ENCODE measurements at regions not wholly inside any gene's neighbourhood (a gene's known extent, or its start where the extent isn't known, plus 50 kb on each side); places are given as distances from the start of the nearest gene placed in this dataset.
A peak's percentile ranks its signal among the peaks of the same experiment; 100 is the strongest.

DNA sequence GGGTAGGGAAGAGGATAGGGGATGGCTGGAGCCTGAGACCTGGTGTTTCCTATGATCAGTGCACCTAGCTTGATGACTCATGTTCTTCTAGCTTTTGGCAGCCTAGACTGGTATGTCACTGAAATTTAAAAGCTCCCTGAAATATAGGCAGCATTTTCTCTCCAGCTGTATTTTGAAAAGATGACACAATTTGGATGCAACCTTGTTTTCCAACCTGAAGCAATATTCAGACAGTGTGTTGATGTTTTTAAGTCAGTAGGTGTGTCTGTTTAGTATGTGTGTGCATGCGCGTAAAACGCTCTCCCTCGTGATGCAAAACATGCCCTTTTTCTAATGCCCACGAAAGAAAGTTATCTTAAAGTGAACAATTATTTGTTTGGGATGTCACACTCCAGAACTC lies 58.5 kb downstream of the RPL22L1 start:
- Histone ChIP-seq H3K4me3 (ENCODE audit: insufficient read depth, low read depth, low read length) (no peak overlapping the region), H3K4me1 (ENCODE audit: insufficient read depth, low read length) (peaks cover 22% of the 10 kb centered on the region), H3K9ac (ENCODE audit: low read length) (no peak overlapping the region), H3K4me2 (ENCODE audit: low read length) (peak overlapping the region; percentile 11), H2AFZ (ENCODE audit: low read depth, low read length) (no peak overlapping the region), H3K9me3 (ENCODE audit: insufficient read depth, low read depth, low read length) (no peaks in the 10 kb centered on the region), H3K79me2 (ENCODE audit: insufficient read depth, low read length) (no peaks in the 10 kb centered on the region), H3K36me3 (ENCODE audit: insufficient read depth, low read length) (no peaks in the 10 kb centered on the region), H3K27ac (ENCODE audit: low read depth, low read length) (no peak overlapping the region), H3K27me3 (ENCODE audit: insufficient read depth, low read length) (no peaks in the 10 kb centered on the region), H4K20me1 (ENCODE audit: insufficient read depth, low read length) (no peaks in the 10 kb centered on the region)
- no peak overlapping the region for H3K4me3 Mint-ChIP-seq (ENCODE audit: unreplicated experiment)
- no peaks in the 10 kb centered on the region for H3K36me3 Mint-ChIP-seq (ENCODE audit: low read depth, unreplicated experiment)
- FAIRE-seq (no peak), DNase-seq (ENCODE audit: low read depth) (peak; percentile 58)
- TF ChIP-seq, protein P1, sequence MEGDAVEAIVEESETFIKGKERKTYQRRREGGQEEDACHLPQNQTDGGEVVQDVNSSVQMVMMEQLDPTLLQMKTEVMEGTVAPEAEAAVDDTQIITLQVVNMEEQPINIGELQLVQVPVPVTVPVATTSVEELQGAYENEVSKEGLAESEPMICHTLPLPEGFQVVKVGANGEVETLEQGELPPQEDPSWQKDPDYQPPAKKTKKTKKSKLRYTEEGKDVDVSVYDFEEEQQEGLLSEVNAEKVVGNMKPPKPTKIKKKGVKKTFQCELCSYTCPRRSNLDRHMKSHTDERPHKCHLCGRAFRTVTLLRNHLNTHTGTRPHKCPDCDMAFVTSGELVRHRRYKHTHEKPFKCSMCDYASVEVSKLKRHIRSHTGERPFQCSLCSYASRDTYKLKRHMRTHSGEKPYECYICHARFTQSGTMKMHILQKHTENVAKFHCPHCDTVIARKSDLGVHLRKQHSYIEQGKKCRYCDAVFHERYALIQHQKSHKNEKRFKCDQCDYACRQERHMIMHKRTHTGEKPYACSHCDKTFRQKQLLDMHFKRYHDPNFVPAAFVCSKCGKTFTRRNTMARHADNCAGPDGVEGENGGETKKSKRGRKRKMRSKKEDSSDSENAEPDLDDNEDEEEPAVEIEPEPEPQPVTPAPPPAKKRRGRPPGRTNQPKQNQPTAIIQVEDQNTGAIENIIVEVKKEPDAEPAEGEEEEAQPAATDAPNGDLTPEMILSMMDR (IDR thresholded peaks at IDR 0.05; ENCODE audit: insufficient read depth, low read depth, low read length): no peak
- TF ChIP-seq EZH2 (IDR thresholded peaks at IDR 0.05; ENCODE audit: insufficient read depth, low read length): no peak
- peaks cover 30% of the 10 kb centered on the region for H3K27me3 Mint-ChIP-seq (ENCODE audit: low read depth, unreplicated experiment)
- H3K4me1 Mint-ChIP-seq (ENCODE audit: low read depth, unreplicated experiment): peaks cover 15% of the 10 kb centered on the region
- no peak overlapping the region for H3K27ac Mint-ChIP-seq (ENCODE audit: unreplicated experiment)
- no peaks in the 10 kb centered on the region for H3K9me3 Mint-ChIP-seq (ENCODE audit: unreplicated experiment)

DNA sequence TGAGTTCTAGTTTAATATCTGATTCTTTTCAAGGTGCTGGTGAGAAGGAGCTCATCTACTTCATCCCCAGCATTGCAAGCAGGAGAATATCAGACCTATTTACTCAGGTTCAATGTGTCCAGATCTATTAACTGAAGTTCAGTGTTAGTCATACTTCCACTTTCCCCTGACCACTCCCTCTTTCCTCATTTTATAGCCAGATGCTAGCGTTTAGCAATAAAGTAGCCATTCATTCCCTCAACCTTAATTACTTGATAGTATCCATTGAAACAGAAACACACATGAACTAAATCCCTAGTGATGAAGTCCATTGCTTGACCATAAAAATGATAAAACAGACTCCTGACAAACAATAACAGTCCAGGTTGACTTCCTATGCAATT lies 60.0 kb downstream of the RPL22L1 start:
- Histone ChIP-seq H3K4me1 (ENCODE audit: insufficient read depth, low read length) (peaks cover 22% of the 10 kb centered on the region), H2AFZ (ENCODE audit: low read depth, low read length) (no peak overlapping the region), H3K27ac (ENCODE audit: low read depth, low read length) (no peak overlapping the region), H3K27me3 (ENCODE audit: insufficient read depth, low read length) (no peaks in the 10 kb centered on the region), H3K36me3 (ENCODE audit: insufficient read depth, low read length) (no peaks in the 10 kb centered on the region), H3K9me3 (ENCODE audit: insufficient read depth, low read depth, low read length) (no peaks in the 10 kb centered on the region), H3K4me3 (ENCODE audit: insufficient read depth, low read depth, low read length) (no peak overlapping the region), H3K79me2 (ENCODE audit: insufficient read depth, low read length) (no peaks in the 10 kb centered on the region), H3K9ac (ENCODE audit: low read length) (no peak overlapping the region), H3K4me2 (ENCODE audit: low read length) (peak overlapping the region; percentile 36), H4K20me1 (ENCODE audit: insufficient read depth, low read length) (no peaks in the 10 kb centered on the region)
- Mint-ChIP-seq H3K9me3 (ENCODE audit: unreplicated experiment) (no peaks in the 10 kb centered on the region), H3K27me3 (ENCODE audit: low read depth, unreplicated experiment) (peaks cover 19% of the 10 kb centered on the region), H3K36me3 (ENCODE audit: low read depth, unreplicated experiment) (no peaks in the 10 kb centered on the region), H3K4me3 (ENCODE audit: unreplicated experiment) (no peak overlapping the region), H3K27ac (ENCODE audit: unreplicated experiment) (no peak overlapping the region), H3K4me1 (ENCODE audit: low read depth, unreplicated experiment) (peaks cover 15% of the 10 kb centered on the region)
- peak; percentile 43 for DNase-seq (ENCODE audit: low read depth)
- TF ChIP-seq EZH2 (IDR thresholded peaks at IDR 0.05; ENCODE audit: insufficient read depth, low read length): no peak
- TF ChIP-seq, protein P1 (IDR thresholded peaks at IDR 0.05; ENCODE audit: insufficient read depth, low read depth, low read length): no peak
- no peak for FAIRE-seq

DNA sequence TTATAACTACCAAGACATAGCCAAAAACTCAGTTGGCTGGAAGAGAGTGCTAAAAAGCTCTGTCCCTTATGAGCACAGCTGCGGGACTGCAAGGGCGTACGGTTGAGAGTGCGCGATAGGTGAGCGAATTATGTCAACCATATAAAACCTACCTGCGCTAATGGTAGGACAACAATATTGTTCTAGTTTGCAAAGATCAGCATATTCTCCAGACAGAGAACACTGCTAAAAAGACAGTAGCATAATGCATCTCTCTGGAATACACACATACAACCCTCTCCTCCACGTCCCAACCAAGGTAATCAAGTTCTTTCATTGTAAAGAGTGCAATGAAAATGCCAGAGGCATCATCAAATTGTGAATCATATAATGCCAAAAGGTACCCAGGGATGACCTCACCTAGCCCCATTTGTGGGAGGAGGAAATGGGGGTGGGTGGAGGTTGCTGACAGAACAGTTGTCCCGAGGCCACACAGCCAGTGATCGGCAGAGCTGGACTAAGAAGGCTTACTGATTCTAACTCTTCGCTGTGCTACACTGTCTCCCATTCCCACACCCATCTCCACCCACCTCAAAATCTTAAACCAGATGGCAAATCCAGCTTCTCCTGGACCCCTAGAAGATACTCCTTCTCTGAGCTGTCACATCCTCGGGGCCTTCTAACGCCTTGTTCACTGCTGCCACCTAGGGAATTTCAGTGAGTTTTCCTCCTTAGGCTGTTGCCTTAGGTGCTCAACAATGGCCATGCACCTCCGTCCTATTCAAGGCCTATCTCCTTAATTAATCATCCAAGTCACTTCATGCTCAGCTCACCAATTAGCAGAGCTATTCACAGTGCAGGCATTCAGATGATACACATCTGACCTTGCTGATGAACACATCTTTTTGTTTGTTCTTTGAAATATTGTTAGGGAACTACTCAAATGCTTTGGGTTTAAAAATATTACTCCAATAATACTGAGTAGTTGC lies 60.7 kb downstream of the RPL22L1 start:
- no peak for TF ChIP-seq EZH2 (IDR thresholded peaks at IDR 0.05; ENCODE audit: insufficient read depth, low read length)
- TF ChIP-seq, protein P1 (IDR thresholded peaks at IDR 0.05; ENCODE audit: insufficient read depth, low read depth, low read length): peak; percentile 76
- Histone ChIP-seq H2AFZ (ENCODE audit: low read depth, low read length) (peak overlapping the region; percentile 11), H3K4me3 (ENCODE audit: insufficient read depth, low read depth, low read length) (no peak overlapping the region), H3K79me2 (ENCODE audit: insufficient read depth, low read length) (no peaks in the 10 kb centered on the region), H4K20me1 (ENCODE audit: insufficient read depth, low read length) (no peaks in the 10 kb centered on the region), H3K27me3 (ENCODE audit: insufficient read depth, low read length) (no peaks in the 10 kb centered on the region), H3K9me3 (ENCODE audit: insufficient read depth, low read depth, low read length) (no peaks in the 10 kb centered on the region), H3K27ac (ENCODE audit: low read depth, low read length) (no peak overlapping the region), H3K36me3 (ENCODE audit: insufficient read depth, low read length) (no peaks in the 10 kb centered on the region), H3K4me1 (ENCODE audit: insufficient read depth, low read length) (peaks cover 22% of the 10 kb centered on the region), H3K9ac (ENCODE audit: low read length) (no peak overlapping the region), H3K4me2 (ENCODE audit: low read length) (peak overlapping the region; percentile 36)
- Mint-ChIP-seq H3K27ac (ENCODE audit: unreplicated experiment) (no peak overlapping the region), H3K9me3 (ENCODE audit: unreplicated experiment) (no peaks in the 10 kb centered on the region), H3K4me1 (ENCODE audit: low read depth, unreplicated experiment) (peaks cover 15% of the 10 kb centered on the region), H3K4me3 (ENCODE audit: unreplicated experiment) (no peak overlapping the region), H3K36me3 (ENCODE audit: low read depth, unreplicated experiment) (no peaks in the 10 kb centered on the region), H3K27me3 (ENCODE audit: low read depth, unreplicated experiment) (peaks cover 12% of the 10 kb centered on the region)
- DNase-seq (ENCODE audit: low read depth) (peak; percentile 66), FAIRE-seq (no peak)
